SJSA1 (cell line): ENCODE measurements at regions not wholly inside any gene's neighbourhood (a gene's known extent, or its start where the extent isn't known, plus 50 kb on each side); places are given as distances from the start of the nearest gene placed in this dataset.
"Not testable (repeated sequence)": the region's sequence is repeated elsewhere in the genome, so short reads cannot be mapped to it uniquely, and the experiment has no call there.

Experiments used
- DNase-seq, 2 experiments: peaks; one replicate each; pipeline ENCODE4 v3.0.0-alpha.2; 2015 to 2020; ENCODE audit warnings: low spot score in 2 of 2, low read depth in 1 of 2
- H3K27ac ChIP-seq: fragments of 250-450 bp; sonication (Bioruptor Pico); 2 replicates; pipeline ENCODE4 v1.5.1; 2020; ENCODE audit warnings: mild to moderate bottlenecking, moderate library complexity
- H3K27me3 ChIP-seq: fragments of 250-450 bp; sonication (Bioruptor Pico); replicated peaks from 2 replicates; pipeline ENCODE4 v1.5.1; 2020; ENCODE audit warnings: mild to moderate bottlenecking, moderate library complexity
- H3K36me3 ChIP-seq: fragments of 250-450 bp; sonication (Bioruptor Pico); 2 replicates; pipeline ENCODE4 v1.5.1; 2020; ENCODE audit warnings: mild to moderate bottlenecking
- H3K4me1 ChIP-seq: fragments of 250-450 bp; sonication (Bioruptor Pico); replicated peaks from 2 replicates; pipeline ENCODE4 v1.6.1; 2021; ENCODE audit warnings: mild to moderate bottlenecking
- H3K4me3 ChIP-seq: fragments of 250-450 bp; sonication (Bioruptor Pico); 2 replicates; pipeline ENCODE4 v1.5.1; 2020; ENCODE audit warnings: mild to moderate bottlenecking
- H3K9me3 ChIP-seq: fragments of 250-450 bp; sonication (Bioruptor Pico); replicated peaks from 2 replicates; pipeline ENCODE4 v1.5.1; 2020; ENCODE audit warnings: mild to moderate bottlenecking

DNA sequence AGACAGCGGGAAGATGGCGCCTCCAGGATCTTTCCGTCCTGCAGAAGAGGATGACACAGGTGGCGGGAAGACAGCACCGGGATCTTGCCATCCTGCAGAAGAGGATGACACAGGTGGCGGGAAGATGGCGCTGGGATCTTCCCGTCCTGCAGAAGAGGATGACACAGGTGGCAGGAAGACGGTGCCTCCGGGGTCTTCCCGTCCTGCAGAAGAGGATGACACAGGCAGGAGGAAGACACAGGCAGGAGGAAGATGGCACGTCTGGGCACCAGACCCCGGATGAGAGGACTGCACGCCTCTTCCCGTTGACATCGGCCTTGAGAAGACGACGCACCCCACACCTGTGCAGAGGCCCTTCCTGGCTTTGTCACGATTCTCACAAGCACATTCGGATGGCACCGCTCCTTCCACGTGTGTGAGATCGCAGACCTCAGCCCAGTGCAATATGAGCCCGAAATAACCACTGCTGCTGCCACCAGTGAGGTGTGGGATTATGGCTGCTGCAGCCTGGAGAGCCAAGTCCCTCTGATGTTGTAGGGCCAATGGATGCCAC, 79.4 kb upstream of the SNTG2 start:
- H3K4me1 ChIP-seq: peaks cover 8% of the 10 kb centered on the region; the same call in 1 of the 2 replicates
- no peak overlapping the region for H3K27ac ChIP-seq
- DNase-seq: no peak
- no peaks in the 10 kb centered on the region for H3K9me3 ChIP-seq
- no peak overlapping the region for H3K4me3 ChIP-seq
- H3K36me3 ChIP-seq: no peaks in the 10 kb centered on the region
- H3K27me3 ChIP-seq: no peaks in the 10 kb centered on the region

DNA sequence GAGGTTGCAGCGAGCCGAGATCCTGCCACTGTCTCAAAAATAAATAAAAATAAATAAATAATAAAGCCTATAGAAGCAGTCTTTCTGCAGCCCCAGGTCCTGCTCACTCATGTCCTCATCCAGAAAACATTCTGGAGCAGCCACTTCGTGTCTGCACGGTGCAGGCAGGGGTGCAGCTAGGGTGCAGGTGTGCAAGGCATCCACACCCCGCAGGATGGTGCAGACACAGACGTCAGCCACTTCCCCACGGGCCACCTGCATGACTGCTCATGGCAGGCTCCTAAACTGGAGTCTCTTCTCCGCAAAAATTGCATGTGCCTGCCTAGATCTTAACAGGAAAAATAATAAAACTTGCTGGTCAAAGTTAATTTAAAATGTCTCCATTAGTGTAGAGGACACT, 80.2 kb upstream of the SNTG2 start:
- H3K27ac ChIP-seq: no peak overlapping the region
- no peak overlapping the region for H3K4me3 ChIP-seq
- peaks cover 8% of the 10 kb centered on the region; the same call in 1 of the 2 replicates for H3K4me1 ChIP-seq
- DNase-seq: no peak
- no peaks in the 10 kb centered on the region for H3K9me3 ChIP-seq
- no peaks in the 10 kb centered on the region for H3K36me3 ChIP-seq
- H3K27me3 ChIP-seq: no peaks in the 10 kb centered on the region

DNA sequence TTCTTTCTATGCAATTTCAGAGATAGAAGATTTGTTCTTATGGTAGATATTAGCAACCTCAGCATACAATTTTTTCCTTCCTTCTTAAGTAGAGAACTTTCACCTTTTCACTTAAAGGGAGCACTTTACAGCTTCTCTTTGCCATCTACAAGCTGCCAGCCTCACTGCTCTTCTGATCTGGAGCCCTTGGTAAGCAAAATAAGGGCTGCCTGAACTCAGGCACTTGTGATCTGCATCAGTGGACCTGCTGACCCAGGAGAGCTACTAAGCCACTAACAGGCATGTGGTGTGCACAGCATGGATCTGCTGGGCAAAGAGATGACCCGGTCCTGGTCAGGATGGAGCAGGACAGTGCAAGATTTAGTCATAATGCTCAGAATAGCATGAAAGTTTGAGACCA, 80.8 kb upstream of the SNTG2 start:
- no peak overlapping the region for H3K27ac ChIP-seq
- H3K27me3 ChIP-seq: no peaks in the 10 kb centered on the region
- H3K36me3 ChIP-seq: no peaks in the 10 kb centered on the region
- H3K4me1 ChIP-seq: peaks cover 8% of the 10 kb centered on the region; the same call in 1 of the 2 replicates
- H3K9me3 ChIP-seq: no peaks in the 10 kb centered on the region
- no peak overlapping the region for H3K4me3 ChIP-seq
- DNase-seq: no peak

DNA sequence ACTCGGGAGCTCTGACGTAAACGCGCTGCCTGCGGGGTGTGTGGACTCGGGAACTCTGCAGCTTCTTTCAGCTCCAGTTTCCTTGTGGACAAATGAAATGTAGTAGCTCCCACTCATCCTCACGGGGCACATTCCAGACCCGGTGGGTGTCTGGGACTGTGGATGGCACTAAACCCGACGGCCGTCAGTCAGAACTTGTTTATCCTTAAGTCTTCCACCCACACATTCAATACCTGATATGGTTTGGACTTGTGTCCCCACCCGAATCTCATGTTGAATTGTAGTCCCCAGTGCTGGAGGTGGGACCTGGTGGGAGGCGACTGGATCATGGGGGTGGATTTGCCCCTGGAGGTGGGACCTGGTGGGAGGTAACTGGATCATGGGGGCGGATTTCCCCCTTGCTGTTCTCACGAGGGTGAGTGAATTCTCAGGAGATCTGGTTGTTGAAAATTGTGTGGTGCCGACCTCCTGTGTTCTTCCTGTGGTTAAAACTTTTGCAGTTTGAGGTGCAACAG, 81.2 kb upstream of the SNTG2 start:
- no peak overlapping the region for H3K4me3 ChIP-seq
- no peak overlapping the region for H3K27ac ChIP-seq
- no peaks in the 10 kb centered on the region for H3K9me3 ChIP-seq
- DNase-seq: no peak
- no peaks in the 10 kb centered on the region for H3K36me3 ChIP-seq
- peaks cover 8% of the 10 kb centered on the region; the same call in 1 of the 2 replicates for H3K4me1 ChIP-seq
- H3K27me3 ChIP-seq: no peaks in the 10 kb centered on the region

DNA sequence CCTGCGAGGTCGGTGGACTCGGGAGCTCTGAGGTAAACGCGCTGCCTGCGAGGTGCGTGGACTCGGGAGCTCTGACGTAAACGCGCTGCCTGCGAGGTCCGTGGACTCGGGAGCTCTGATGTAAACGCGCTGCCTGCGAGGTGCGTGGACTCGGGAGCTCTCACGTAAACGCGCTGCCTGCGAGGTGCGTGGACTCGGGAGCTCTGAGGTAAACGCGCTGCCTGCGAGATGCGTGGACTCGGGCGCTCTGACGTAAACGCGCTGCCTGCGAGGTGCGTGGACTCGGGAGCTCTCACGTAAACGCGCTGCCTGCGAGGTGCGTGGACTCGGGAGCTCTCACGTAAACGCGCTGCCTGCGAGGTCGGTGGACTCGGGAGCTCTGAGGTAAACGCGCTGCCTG, 81.8 kb upstream of the SNTG2 start:
- not testable (repeated sequence) for H3K9me3 ChIP-seq, H3K36me3 ChIP-seq, H3K27ac ChIP-seq, DNase-seq, H3K4me1 ChIP-seq, H3K27me3 ChIP-seq, H3K4me3 ChIP-seq

DNA sequence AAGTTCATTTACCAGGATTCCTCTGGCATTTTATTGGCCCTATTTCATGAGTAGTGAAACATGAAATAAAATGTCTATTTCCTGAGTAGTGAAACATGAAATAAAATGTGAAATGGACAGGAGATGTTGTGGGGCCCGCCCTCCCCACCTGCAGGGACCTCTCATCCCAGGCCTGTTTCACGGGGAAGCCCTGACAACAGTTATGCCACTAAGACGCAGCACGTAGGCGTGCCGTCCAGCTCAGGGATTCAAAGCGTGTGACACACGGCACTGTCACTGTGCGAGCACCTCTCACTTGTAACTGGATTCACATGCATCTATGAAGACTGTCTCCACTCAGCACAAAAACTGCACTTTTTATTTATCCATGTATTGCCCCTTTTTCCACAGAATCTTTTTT, 83.4 kb upstream of the SNTG2 start:
- no peaks in the 10 kb centered on the region for H3K9me3 ChIP-seq
- H3K4me1 ChIP-seq: peaks cover 3% of the 10 kb centered on the region; the same call in 1 of the 2 replicates
- no peaks in the 10 kb centered on the region for H3K27me3 ChIP-seq
- H3K4me3 ChIP-seq: no peak overlapping the region
- DNase-seq: no peak
- no peaks in the 10 kb centered on the region for H3K36me3 ChIP-seq
- H3K27ac ChIP-seq: no peak overlapping the region

DNA sequence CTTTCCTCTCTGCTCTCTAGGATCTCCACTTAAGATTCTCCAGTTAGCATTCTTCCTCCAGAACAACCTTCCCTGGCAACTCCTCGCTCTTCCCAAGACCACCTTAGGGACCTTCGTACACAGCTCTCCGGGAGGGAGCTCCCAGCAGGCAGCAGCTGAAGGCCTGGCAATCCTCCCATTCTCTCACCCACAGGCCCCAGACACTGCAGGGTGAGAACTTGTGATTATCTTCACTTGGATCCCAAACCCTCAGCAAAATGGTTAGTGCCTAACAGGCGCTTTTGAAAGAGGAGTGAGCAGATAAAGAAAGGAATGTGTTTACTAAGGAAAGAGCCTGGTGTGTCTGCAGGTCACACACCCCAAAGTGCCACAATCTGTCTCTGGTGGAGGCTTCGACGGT, 83.8 kb upstream of the SNTG2 start:
- H3K36me3 ChIP-seq: no peaks in the 10 kb centered on the region
- no peaks in the 10 kb centered on the region for H3K9me3 ChIP-seq
- no peaks in the 10 kb centered on the region for H3K27me3 ChIP-seq
- peaks cover 3% of the 10 kb centered on the region; the same call in 1 of the 2 replicates for H3K4me1 ChIP-seq
- no peak overlapping the region for H3K4me3 ChIP-seq
- no peak overlapping the region for H3K27ac ChIP-seq
- DNase-seq: no peak

DNA sequence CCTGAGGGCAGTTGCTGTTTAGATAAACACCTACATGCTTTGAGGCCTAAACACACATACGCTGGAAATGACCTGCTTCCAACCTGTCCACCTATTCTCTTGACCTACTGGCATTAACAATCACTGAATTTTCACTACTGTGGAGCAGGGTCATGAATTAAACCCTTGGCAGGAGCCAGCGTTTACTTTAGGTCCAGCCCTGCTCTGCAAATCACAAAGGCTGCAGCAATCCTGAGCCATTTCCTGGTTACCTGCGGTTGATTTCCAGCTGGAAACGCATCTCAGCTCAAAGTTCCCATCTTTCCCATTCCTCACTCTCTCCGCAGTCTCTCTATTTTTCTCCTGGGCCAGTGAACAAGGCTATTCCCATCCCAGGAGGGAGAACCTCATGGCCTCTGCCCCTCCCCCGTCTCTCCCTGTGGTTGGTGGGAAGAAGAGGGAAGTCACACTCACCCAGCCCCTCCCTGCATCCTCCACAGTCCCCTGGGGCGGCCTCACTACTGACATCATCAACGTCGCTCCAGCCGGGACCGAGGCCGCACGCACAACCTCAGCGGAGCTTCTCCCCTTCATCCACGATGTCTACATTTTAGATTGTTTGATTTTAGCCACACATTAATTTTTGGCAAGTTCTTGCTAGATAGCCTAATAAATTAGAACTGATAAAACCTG, 84.5 kb upstream of the SNTG2 start:
- peaks cover 3% of the 10 kb centered on the region; the same call in 1 of the 2 replicates for H3K4me1 ChIP-seq
- no peaks in the 10 kb centered on the region for H3K9me3 ChIP-seq
- H3K27ac ChIP-seq: no peak overlapping the region
- H3K36me3 ChIP-seq: no peaks in the 10 kb centered on the region
- no peak for DNase-seq
- no peaks in the 10 kb centered on the region for H3K27me3 ChIP-seq
- no peak overlapping the region for H3K4me3 ChIP-seq

DNA sequence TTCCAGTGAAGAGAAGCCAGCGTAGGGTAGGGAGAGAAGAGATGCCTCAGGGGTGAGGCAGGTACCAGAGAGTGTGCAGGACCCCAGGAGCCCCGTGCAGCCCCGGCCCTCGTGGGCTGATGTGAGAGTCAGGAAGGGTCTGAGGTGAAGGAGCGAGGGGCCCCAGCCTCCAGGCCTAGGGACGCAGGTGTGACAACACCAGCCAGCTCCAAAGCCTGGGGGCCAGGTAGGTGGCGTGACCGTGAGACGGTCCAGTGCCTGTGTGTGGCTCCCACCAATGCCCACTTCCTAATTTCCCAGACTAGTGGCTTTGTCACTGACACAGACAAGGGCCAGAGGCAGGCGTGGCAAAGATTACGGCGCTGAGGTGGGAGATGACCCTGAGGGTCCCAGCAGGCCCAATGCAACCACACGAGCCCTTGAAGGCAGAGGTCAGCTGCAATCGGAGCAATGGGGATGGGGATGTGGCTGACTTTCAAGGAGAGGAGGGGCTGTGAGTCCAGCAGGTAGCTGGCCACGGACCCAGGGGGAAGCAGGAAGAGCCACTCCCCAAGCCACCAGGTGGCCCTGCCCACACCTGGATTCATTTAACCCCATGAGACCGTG, 86.0 kb upstream of the SNTG2 start:
- Histone ChIP-seq H3K27ac (no peak overlapping the region), H3K9me3 (no peaks in the 10 kb centered on the region), H3K4me1 (peaks cover 3% of the 10 kb centered on the region; the same call in 1 of the 2 replicates), H3K4me3 (no peak overlapping the region), H3K27me3 (no peaks in the 10 kb centered on the region), H3K36me3 (no peaks in the 10 kb centered on the region)
- no peak for DNase-seq

DNA sequence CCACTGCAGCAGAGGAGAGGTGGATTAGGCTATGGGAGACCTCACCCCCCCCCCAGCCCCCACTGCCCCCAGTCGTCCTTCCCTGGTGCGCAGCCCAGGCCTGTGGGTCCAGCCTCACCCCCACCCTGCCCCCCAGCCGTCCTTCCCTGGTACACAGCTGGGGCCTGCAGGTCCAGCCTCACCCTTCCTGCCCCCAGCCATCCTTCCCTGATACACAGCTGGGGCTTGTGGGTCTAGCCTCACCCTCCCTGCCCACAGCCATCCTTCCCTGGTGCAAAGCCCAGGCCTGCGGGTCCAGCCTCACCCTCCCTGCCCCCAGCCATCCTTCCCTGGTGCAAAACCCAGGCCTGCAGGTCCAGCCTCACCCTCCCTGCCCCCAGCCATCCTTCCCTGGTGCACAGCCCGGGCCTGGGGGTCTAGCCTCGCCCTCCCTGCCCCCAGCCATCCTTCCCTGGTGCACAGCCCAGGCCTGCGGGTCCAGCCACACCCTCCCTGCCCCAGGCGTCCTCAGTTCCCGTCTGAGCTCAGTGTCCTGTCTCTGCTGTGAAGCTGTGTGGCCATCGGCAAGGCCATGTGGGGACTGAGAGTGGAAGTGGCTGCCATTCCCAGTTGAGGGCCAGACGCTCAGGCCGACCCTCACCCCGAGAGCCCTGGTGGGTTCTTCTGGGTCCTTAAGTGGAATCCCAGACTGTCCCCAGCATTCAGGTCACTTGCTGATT, 86.8 kb upstream of the SNTG2 start:
- DNase-seq: no peak
- no peaks in the 10 kb centered on the region for H3K9me3 ChIP-seq
- H3K36me3 ChIP-seq: no peaks in the 10 kb centered on the region
- peaks cover 3% of the 10 kb centered on the region; the same call in 1 of the 2 replicates for H3K4me1 ChIP-seq
- no peak overlapping the region for H3K4me3 ChIP-seq
- H3K27ac ChIP-seq: no peak overlapping the region
- H3K27me3 ChIP-seq: no peaks in the 10 kb centered on the region

DNA sequence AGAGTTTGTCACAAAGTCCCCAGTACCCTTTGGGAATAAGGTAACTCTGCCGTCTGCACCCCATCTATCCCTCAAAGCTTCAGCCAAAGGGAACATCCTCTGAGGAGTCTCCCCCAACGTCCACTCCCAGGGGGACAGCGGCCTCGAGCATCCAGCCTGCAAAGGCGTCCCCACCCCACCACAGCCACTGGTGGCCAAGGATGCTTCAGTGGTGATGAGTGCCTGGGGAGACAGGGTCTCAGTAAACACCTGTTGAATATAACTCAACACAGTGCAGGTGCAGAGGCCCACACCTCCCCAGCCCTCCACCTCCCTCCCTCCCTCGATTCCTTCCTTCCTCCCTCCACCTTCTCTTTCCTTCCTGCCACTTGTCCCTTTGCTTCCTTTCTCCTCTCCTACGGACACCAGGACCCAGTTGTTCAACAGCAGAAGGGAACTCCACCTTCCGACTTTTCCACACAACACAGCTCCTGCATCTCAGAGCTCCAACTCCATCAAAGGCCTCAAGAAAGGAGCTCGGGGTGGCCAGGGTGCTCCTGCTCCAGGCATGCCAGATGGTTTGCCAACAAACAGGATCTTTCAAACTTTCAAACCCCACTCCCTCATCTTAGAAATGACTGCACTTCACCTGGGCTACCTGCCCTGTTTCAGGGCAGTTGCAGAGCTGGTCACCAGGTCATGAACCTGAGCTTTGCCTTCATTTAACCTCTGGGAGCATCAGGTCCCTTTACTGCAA, 87.8 kb upstream of the SNTG2 start:
- Histone ChIP-seq H3K9me3 (no peaks in the 10 kb centered on the region), H3K36me3 (no peaks in the 10 kb centered on the region), H3K27ac (no peak overlapping the region), H3K4me1 (peaks cover 3% of the 10 kb centered on the region; the same call in 1 of the 2 replicates), H3K4me3 (no peak overlapping the region), H3K27me3 (no peaks in the 10 kb centered on the region)
- DNase-seq: no peak

DNA sequence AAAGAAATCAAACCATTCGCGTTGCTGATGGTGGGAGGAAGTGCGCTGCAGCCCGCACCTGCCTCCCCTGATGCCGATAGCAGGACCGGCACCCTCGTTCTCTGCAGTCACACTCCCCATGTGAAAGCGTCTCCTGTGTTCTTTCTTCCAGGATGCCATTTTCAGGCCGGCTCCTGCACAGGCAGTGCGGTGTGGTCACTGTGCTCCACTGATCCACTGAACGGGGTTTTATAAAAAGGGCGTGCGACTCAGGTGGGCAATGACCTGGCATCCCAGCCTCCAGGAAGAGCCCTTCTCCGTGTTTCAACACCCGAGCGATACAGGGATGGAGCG, 88.3 kb upstream of the SNTG2 start:
- H3K4me1 ChIP-seq: peaks cover 3% of the 10 kb centered on the region; the same call in 1 of the 2 replicates
- H3K9me3 ChIP-seq: no peaks in the 10 kb centered on the region
- no peak overlapping the region for H3K27ac ChIP-seq
- no peaks in the 10 kb centered on the region for H3K27me3 ChIP-seq
- no peak for DNase-seq
- H3K36me3 ChIP-seq: no peaks in the 10 kb centered on the region
- H3K4me3 ChIP-seq: no peak overlapping the region

DNA sequence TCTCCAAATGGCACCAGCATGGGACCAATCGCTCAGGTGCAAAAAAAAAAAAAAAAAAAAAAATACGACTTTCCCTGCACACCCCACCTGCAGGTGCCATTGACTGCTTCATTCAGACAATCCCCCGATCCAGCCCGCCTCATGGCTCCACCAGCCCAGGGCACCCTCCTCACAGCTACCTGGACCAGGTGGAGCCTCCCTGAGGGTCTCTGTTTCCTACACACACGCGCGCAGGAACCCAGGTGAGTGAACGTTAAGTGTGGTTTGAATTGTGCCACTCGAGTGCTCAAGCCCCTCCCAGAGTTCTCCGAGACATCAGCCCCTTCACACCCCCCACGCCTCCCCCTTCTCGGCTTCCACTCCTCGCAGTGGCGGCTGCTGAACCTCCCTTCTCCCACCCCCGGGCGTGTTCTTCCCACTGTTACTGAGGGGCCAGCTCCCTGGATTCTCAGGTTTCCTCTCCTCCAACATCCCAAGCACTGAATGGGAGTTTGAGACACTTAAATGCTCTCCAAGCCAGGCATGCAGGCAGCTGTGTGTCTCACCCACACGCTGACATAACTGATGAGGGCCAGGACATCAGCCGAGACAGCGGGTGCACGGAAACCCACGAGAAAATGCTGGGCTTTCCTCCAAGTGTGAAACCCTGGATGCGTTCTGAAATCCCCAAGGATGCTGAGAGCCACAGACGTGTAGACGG, 88.8 kb upstream of the SNTG2 start:
- H3K27me3 ChIP-seq: no peaks in the 10 kb centered on the region
- H3K36me3 ChIP-seq: no peaks in the 10 kb centered on the region
- H3K4me3 ChIP-seq: no peak overlapping the region
- H3K9me3 ChIP-seq: no peaks in the 10 kb centered on the region
- H3K4me1 ChIP-seq: no peaks in the 10 kb centered on the region
- DNase-seq: no peak
- H3K27ac ChIP-seq: no peak overlapping the region
